ENCODE measurements at regions not wholly inside any gene's neighbourhood (a gene's known extent, or its start where the extent isn't known, plus 50 kb on each side); places are given as distances from the start of the nearest gene placed in this dataset.

DNA sequence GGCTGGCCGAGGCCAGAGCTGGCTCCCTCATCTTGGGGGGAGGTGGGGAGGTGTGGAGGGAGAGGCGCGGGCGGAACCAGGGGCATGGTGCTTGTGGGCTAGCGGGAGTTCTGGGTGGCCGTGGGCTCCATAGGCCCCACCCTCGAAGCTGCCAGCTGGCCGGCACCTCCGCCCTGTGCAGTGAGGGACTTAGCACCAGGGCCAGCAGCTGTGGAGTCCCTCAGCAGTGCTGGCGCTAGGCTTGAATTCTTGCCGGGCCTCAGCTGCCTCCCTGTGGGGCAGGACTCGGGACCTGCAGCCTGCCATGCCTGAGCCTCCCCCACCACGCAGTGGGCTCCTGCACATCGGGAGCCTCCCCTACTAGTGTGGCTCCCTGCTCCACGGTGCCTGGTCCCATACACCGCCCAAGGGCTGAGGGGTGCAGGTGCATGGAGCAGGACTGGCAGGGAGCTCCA lies 603.3 kb downstream of the PCDH18 start:
- no peak for TF ChIP-seq POLR2A (IDR thresholded peaks at IDR 0.05)
- TF ChIP-seq, protein P1, sequence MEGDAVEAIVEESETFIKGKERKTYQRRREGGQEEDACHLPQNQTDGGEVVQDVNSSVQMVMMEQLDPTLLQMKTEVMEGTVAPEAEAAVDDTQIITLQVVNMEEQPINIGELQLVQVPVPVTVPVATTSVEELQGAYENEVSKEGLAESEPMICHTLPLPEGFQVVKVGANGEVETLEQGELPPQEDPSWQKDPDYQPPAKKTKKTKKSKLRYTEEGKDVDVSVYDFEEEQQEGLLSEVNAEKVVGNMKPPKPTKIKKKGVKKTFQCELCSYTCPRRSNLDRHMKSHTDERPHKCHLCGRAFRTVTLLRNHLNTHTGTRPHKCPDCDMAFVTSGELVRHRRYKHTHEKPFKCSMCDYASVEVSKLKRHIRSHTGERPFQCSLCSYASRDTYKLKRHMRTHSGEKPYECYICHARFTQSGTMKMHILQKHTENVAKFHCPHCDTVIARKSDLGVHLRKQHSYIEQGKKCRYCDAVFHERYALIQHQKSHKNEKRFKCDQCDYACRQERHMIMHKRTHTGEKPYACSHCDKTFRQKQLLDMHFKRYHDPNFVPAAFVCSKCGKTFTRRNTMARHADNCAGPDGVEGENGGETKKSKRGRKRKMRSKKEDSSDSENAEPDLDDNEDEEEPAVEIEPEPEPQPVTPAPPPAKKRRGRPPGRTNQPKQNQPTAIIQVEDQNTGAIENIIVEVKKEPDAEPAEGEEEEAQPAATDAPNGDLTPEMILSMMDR (IDR thresholded peaks at IDR 0.05): no peak
- no peak for TF ChIP-seq EP300 (IDR thresholded peaks at IDR 0.05)
- no peak for TF ChIP-seq POLR2AphosphoS5 (IDR thresholded peaks at IDR 0.05)

Measured in stomach (tissue), 4 donors.